Chondrocyte (in vitro differentiated cells): ENCODE measurements at regions not wholly inside any gene's neighbourhood (a gene's known extent, or its start where the extent isn't known, plus 50 kb on each side); places are given as distances from the start of the nearest gene placed in this dataset.
A peak's percentile ranks its signal among the peaks of the same experiment; 100 is the strongest.

Experiments
- DNase-seq: peaks from one replicate; pipeline ENCODE4 v3.0.0; 2021; ENCODE audit warnings: mixed read lengths, low spot score
- H3K27ac Mint-ChIP-seq: one replicate; pipeline ENCODE4 v1.8.0; 2021; ENCODE audit warnings: mild to moderate bottlenecking, moderate library complexity, mixed read lengths; ENCODE audit not compliant: unreplicated experiment
- H3K27me3 Mint-ChIP-seq: 2 replicates; pipeline ENCODE4 v1.8.0; 2021; ENCODE audit warnings: low read depth, mixed read lengths
- H3K36me3 Mint-ChIP-seq: 2 replicates; pipeline ENCODE4 v1.8.0; 2021; ENCODE audit warnings: low read depth, mixed read lengths
- H3K4me1 Mint-ChIP-seq: 2 replicates; pipeline ENCODE4 v1.8.0; 2021; ENCODE audit warnings: low read depth, mild to moderate bottlenecking, mixed read lengths
- H3K4me3 Mint-ChIP-seq: one replicate; pipeline ENCODE4 v1.8.0; 2021; ENCODE audit warnings: mild to moderate bottlenecking, moderate library complexity, mixed read lengths; ENCODE audit not compliant: unreplicated experiment
- H3K9me3 Mint-ChIP-seq: 2 replicates; pipeline ENCODE4 v1.8.0; 2021; ENCODE audit warnings: low read depth, mixed read lengths
- TF ChIP-seq, protein P1 (sequence below): fragments of 200-600 bp; sonication (generic); IDR thresholded peaks from 2 replicates; pipeline ENCODE4 v1.5.0; 2021; ENCODE audit warnings: antibody characterized with exemption, mild to moderate bottlenecking, moderate library complexity

DNA sequence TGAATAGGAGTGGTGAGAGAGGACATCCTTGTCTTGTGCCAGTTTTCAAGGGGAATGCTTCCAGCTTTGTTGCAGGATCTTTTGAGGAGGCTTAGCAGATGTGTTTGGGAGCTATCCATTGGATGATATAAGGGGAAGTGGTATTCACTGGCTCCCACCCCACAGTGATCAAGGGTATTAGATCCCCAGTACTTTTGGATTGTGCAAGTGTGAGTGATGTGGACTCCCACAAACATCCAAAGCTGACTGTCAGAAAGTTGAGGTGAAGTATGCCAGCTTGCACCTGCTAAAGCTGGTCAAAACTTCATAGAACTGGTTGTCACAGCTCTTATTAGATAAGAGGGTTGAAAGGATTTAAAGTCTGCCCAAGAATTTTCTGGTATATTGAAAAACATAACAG, 110.1 kb upstream of the BTG1 start:
- H3K4me3 Mint-ChIP-seq: no peak overlapping the region
- H3K4me1 Mint-ChIP-seq: peaks cover 4% of the 10 kb centered on the region
- no peaks in the 10 kb centered on the region for H3K27me3 Mint-ChIP-seq
- H3K9me3 Mint-ChIP-seq: peaks cover 6% of the 10 kb centered on the region
- H3K36me3 Mint-ChIP-seq: no peaks in the 10 kb centered on the region
- no peak for DNase-seq
- TF ChIP-seq, protein P1, sequence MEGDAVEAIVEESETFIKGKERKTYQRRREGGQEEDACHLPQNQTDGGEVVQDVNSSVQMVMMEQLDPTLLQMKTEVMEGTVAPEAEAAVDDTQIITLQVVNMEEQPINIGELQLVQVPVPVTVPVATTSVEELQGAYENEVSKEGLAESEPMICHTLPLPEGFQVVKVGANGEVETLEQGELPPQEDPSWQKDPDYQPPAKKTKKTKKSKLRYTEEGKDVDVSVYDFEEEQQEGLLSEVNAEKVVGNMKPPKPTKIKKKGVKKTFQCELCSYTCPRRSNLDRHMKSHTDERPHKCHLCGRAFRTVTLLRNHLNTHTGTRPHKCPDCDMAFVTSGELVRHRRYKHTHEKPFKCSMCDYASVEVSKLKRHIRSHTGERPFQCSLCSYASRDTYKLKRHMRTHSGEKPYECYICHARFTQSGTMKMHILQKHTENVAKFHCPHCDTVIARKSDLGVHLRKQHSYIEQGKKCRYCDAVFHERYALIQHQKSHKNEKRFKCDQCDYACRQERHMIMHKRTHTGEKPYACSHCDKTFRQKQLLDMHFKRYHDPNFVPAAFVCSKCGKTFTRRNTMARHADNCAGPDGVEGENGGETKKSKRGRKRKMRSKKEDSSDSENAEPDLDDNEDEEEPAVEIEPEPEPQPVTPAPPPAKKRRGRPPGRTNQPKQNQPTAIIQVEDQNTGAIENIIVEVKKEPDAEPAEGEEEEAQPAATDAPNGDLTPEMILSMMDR: no peak
- no peak overlapping the region for H3K27ac Mint-ChIP-seq

DNA sequence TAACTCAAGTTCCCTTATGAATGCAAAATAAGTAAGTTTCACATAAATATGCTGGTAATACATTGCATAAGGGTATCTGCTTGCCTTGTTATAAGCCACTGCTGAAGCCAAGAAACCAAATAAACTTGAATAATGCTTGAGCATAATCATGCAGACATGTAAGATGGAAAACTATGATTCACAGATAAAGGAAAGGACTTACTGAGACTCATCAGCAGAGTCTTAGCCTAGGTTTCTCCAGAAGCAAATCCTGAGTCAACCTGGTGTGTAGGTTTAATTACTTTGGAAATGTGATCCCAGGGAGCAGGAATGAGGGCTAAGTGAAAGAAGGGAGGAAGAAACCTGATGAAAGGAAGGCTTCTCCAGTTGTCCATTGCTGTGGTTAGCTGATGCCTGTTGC, 107.7 kb upstream of the BTG1 start:
- DNase-seq: no peak

DNA sequence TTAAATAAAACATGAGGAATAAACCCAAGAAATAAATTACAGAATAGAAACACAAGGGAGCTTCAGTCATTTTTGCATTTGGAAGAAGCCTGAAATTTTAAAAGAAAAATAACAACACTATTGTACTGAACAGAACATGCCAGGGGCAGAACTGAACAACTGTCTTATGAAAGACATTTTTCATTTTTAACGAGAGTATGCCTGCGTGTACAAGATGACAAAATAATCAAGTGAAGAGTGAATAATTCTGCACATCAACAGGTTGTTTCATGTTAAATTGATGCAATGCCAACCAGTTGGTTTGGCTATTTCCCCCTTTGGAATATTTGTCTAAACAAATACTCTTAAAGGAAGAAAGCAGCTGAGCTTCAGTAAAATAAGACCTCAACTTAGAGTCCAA, 103.3 kb upstream of the BTG1 start:
- DNase-seq: no peak
- H3K4me3 Mint-ChIP-seq: no peak overlapping the region
- H3K27me3 Mint-ChIP-seq: no peaks in the 10 kb centered on the region
- peaks cover 6% of the 10 kb centered on the region for H3K9me3 Mint-ChIP-seq
- no peak overlapping the region for H3K27ac Mint-ChIP-seq
- peaks cover 4% of the 10 kb centered on the region for H3K4me1 Mint-ChIP-seq
- TF ChIP-seq, protein P1: no peak
- H3K36me3 Mint-ChIP-seq: no peaks in the 10 kb centered on the region

More for the DNA sequence above, 107.7 kb upstream of the BTG1 start:
- no peaks in the 10 kb centered on the region for H3K36me3 Mint-ChIP-seq
- no peak overlapping the region for H3K4me3 Mint-ChIP-seq
- TF ChIP-seq, protein P1: no peak
- no peaks in the 10 kb centered on the region for H3K4me1 Mint-ChIP-seq
- H3K9me3 Mint-ChIP-seq: peaks cover 10% of the 10 kb centered on the region
- no peaks in the 10 kb centered on the region for H3K27me3 Mint-ChIP-seq
- no peak overlapping the region for H3K27ac Mint-ChIP-seq

DNA sequence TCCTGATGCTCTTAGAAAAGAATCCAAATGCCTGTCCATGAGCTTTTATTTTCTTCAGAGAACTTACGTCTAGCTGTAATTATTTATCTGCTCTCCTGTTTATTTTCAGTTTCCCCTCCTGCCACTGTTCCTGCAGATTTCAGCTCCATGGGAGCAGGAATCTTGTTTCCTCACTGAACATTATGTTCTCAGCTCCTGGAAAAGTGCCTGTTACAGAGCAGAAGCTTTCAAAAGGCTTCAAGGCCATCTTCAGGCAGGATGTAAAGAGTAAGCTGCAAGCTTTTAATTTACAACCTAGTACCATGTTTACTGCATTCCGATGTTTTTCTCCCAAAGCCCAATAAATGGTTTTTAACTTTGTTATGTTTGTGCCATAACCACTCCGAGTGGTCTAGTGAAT, 98.4 kb upstream of the BTG1 start:
- no peak for DNase-seq
- H3K27me3 Mint-ChIP-seq: no peaks in the 10 kb centered on the region
- H3K9me3 Mint-ChIP-seq: no peaks in the 10 kb centered on the region
- TF ChIP-seq, protein P1: peak; percentile 37
- H3K4me1 Mint-ChIP-seq: peaks cover 11% of the 10 kb centered on the region
- H3K4me3 Mint-ChIP-seq: no peak overlapping the region
- peak overlapping the region; percentile 6 for H3K27ac Mint-ChIP-seq
- no peaks in the 10 kb centered on the region for H3K36me3 Mint-ChIP-seq

DNA sequence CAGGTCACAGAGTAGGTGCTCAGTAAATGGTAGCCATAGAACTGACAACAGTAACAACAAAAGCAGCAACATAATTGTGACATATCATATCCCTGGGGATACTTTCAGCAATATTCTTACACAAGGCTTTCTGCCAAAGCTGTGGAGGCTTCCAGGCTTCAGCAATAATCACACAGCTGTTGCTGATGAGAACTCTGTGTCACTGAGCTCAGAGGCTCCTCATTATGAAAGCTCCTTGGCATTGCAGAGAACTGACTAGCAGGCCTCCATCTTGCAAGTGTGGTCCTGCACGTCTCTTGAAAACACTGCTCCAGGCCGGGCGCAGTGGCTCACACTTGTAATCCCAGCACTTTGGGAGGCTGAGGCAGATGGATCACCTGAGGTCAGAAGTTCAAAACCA, 97.3 kb upstream of the BTG1 start:
- H3K9me3 Mint-ChIP-seq: no peaks in the 10 kb centered on the region
- DNase-seq: no peak
- TF ChIP-seq, protein P1: no peak
- H3K27me3 Mint-ChIP-seq: no peaks in the 10 kb centered on the region
- H3K4me3 Mint-ChIP-seq: no peak overlapping the region
- H3K27ac Mint-ChIP-seq: no peak overlapping the region
- H3K36me3 Mint-ChIP-seq: no peaks in the 10 kb centered on the region
- H3K4me1 Mint-ChIP-seq: peaks cover 11% of the 10 kb centered on the region
